SK-N-MC (cell line): ENCODE measurements at regions not wholly inside any gene's neighbourhood (a gene's known extent, or its start where the extent isn't known, plus 50 kb on each side); places are given as distances from the start of the nearest gene placed in this dataset.
"Not testable (repeated sequence)": the region's sequence is repeated elsewhere in the genome, so short reads cannot be mapped to it uniquely, and the experiment has no call there.

Source experiments
- DNase-seq: peaks from one replicate; pipeline ENCODE4 v3.0.0-alpha.2; 2011; ENCODE audit warnings: low read depth, low spot score
- H3K27ac ChIP-seq: fragments of 200-600 bp; sonication (generic); 2 replicates; pipeline ENCODE4 v1.5.1; 2016; ENCODE audit warnings: mixed run types
- H3K36me3 ChIP-seq: fragments of 200-600 bp; sonication (generic); 2 replicates; pipeline ENCODE4 v1.6.1; 2017; ENCODE audit warnings: antibody characterized with exemption, low read length, mixed read lengths; ENCODE audit not compliant: insufficient read depth
- H3K4me3 ChIP-seq: fragments of 200-600 bp; sonication (generic); 2 replicates; pipeline ENCODE4 v1.5.1; 2016
- H3K9ac ChIP-seq: fragments of 200-600 bp; sonication (generic); 2 replicates; pipeline ENCODE4 v1.8.0; 2017; ENCODE audit warnings: mixed run types, mixed read lengths; ENCODE audit not compliant: insufficient read length
- H3K9me3 ChIP-seq: fragments of 200-600 bp; sonication (generic); 2 replicates; pipeline ENCODE4 v1.6.1; 2017; ENCODE audit warnings: low read depth, mild to moderate bottlenecking, antibody characterized with exemption, low read length, moderate library complexity, mixed read lengths
- EZH2 ChIP-seq: fragments of 200-600 bp; sonication (generic); IDR thresholded peaks from one replicate; pipeline ENCODE4 v1.6.1; 2017; ENCODE audit warnings: antibody characterized with exemption
- FOXP2 ChIP-seq: optimal IDR thresholded peaks from 2 replicates; pipeline ENCODE3; 2011; ENCODE audit warnings: mild to moderate bottlenecking, moderate library complexity; ENCODE audit not compliant: insufficient read depth; ENCODE audit errors: extremely low read length, control extremely low read depth
- POLR2AphosphoS5 ChIP-seq: IDR thresholded peaks from 2 replicates; pipeline ENCODE4 v1.6.1; 2012; ENCODE audit warnings: mild to moderate bottlenecking, low read depth, low read length, borderline replicate concordance

DNA sequence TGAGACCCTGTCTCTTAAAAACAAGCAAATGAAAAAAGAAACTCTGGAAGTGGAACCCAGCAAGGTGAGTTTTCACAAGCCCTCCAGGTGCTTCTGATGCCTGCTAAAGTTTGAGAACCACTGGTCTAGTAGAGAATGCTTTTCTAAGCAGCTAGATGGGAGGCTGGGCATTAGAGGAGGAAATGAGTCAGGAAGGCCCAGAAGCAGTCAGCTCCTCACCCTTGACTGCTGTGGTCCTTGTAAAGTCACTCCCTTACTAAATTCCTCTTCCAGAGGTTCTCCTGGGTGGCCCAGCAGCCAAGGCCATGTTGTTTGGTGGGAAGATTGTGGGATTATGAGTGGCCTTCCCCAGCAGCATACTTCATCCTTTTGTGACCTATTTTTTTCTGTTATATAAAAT, 52.0 kb upstream of the FYN start:
- H3K9me3 ChIP-seq, result no peaks in the 10 kb centered on the region
- H3K9ac ChIP-seq, result no peak overlapping the region
- TF ChIP-seq EZH2 (no peak), FOXP2 (no peak), POLR2AphosphoS5 (no peak)
- no peaks in the 10 kb centered on the region for H3K36me3 ChIP-seq
- H3K4me3 ChIP-seq, result no peak overlapping the region
- no peak overlapping the region for H3K27ac ChIP-seq
- DNase-seq, result no peak

DNA sequence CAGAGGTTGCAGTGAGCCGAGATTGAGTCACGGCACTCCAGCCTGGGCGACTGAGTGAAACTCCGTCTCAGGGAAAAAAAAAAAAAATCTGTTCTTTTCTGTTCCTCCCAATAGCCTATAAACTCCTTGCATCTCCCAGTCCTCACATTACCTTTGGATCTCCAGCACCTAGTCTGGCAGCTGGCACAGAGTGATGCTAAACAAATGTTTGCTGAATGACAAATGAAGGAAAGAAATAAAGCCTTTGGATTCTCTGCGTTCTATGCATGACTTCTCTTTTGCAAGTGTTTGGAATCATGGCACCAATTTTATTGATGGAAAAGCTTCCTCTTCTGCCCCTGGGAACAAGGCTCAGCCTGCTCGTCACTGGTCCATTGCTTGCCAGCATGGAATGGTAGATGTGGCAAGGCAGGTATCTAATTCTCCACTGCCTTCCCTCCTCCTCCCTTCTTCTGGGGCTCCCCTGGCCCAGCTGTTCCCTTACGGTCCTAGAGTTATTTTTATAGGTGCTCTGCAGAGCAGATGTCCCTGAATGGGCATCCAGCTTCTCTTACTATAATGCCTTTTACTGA, 53.6 kb upstream of the FYN start:
- no peak for DNase-seq
- Histone ChIP-seq H3K27ac (no peak overlapping the region), H3K36me3 (no peaks in the 10 kb centered on the region), H3K4me3 (no peak overlapping the region), H3K9ac (no peak overlapping the region), H3K9me3 (no peaks in the 10 kb centered on the region)
- TF ChIP-seq FOXP2 (no peak), EZH2 (no peak), POLR2AphosphoS5 (no peak)

- Histone ChIP-seq H3K27ac (no peak overlapping the region), H3K9ac (no peak overlapping the region), H3K9me3 (no peaks in the 10 kb centered on the region), H3K4me3 (no peak overlapping the region), H3K36me3 (no peaks in the 10 kb centered on the region)
- DNase-seq, result no peak
- TF ChIP-seq POLR2AphosphoS5 (no peak), EZH2 (no peak), FOXP2 (no peak)
These were observed 54.1 kb upstream of the FYN start for GRCh38 chr6:111927321-111927720.

DNA sequence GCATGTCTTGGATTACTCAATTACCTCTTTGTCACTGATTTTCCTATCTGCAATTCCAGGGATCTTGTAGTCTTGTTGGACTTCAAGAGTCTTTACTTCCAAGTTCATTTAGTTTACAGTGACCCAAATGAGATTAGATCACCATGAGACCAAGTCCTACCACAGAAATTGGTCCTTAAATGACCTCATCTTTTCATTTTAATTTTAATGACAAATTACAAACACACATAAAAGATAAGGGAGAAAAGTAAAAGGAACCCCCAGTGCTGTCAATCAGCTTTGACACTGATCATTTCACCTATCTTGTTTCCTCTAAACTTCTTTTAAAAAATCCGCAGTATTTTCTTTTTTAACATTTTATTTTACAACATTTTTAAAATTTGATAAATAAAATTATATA, 54.9 kb upstream of the FYN start:
- Histone ChIP-seq H3K4me3 (no peak overlapping the region), H3K27ac (peak overlapping the region; percentile 30; the same call in 1 of the 2 replicates), H3K9ac (peak overlapping the region; percentile 36), H3K36me3 (no peaks in the 10 kb centered on the region), H3K9me3 (no peaks in the 10 kb centered on the region)
- no peak for DNase-seq
- no peak for TF ChIP-seq POLR2AphosphoS5
- TF ChIP-seq EZH2, result no peak
- no peak for TF ChIP-seq FOXP2

GRCh38 chr6:111934611-111935010, 61.4 kb upstream of the FYN start:
- H3K27ac ChIP-seq, DNase-seq, H3K9me3 ChIP-seq, H3K4me3 ChIP-seq, H3K9ac ChIP-seq, H3K36me3 ChIP-seq: not testable (repeated sequence)

DNA sequence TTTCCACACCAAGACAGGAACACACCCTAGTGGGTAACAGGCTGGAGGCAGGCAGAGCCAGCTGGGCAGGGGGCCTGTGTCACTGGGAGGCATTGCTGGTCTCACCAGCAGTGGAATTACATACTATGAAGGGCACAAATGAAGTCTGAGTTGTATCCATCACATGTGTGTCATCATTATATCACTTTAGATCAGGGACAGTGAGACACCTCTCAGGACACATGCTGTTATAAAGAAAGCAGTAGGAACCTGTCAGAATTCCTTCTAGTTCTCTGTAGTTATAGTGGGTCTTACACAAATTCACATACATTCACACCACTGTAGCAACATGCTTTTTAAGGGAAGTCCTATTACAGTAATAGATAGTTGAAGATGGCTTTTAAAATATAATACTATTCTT, 63.5 kb upstream of the FYN start:
- H3K4me3 ChIP-seq, result peak overlapping the region; percentile 2

DNA sequence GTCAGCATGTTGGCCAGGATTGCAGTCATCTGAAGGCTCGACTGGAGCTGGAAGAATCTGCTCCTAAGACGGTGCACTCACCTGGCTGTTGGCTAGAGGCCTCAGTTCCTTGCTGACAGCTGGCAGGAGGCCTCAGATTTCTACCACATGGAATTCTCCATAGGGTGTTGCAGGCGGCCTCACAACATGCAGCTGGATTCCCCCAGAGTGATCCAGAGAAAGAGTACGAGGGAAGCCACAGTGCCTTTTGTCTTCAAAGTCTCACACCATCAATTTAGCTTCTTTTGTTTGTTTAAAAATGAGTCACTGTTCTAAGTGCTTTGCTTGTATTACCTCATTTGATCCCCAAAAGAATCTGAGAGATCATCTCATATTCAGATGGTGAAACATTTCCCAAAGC, 65.5 kb upstream of the FYN start:
- DNase-seq, result no peak
- H3K9ac ChIP-seq, result no peak overlapping the region
- H3K36me3 ChIP-seq, result no peaks in the 10 kb centered on the region
- no peak overlapping the region for H3K4me3 ChIP-seq
- TF ChIP-seq POLR2AphosphoS5 (no peak), EZH2 (no peak), FOXP2 (no peak)
- no peak overlapping the region for H3K27ac ChIP-seq
- H3K9me3 ChIP-seq, result peaks cover 8% of the 10 kb centered on the region; the same call in 1 of the 2 replicates

More for the DNA sequence above, 63.5 kb upstream of the FYN start:
- DNase-seq, result no peak
- no peaks in the 10 kb centered on the region for H3K36me3 ChIP-seq
- TF ChIP-seq FOXP2 (no peak), POLR2AphosphoS5 (no peak), EZH2 (no peak)
- peak overlapping the region; percentile 25 for H3K9ac ChIP-seq
- no peaks in the 10 kb centered on the region for H3K9me3 ChIP-seq
- peak overlapping the region; percentile 93 for H3K27ac ChIP-seq

DNA sequence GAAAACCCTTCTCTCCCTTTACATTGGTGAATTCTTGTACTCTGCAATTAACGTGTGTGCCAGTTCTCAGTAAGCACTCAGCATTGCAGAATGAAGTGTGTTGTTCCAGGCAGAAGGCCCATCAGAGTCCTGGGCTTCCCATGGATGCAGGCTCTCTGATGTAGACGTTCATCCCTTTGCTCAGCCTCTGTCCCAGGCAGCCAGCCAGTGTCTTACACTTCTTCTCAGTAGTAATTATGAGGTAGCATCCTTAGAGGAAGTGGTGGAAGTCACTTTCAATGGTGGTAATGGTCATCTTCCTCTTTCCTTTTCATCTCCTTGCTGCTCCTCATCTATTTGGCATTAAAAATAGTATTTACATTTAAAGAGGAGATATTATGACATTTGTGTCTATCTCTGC, 66.7 kb upstream of the FYN start:
- no peak for DNase-seq
- TF ChIP-seq EZH2, result no peak
- no peak for TF ChIP-seq POLR2AphosphoS5
- TF ChIP-seq FOXP2, result no peak
- H3K9me3 ChIP-seq, result peaks cover 8% of the 10 kb centered on the region; the same call in 1 of the 2 replicates
- H3K36me3 ChIP-seq, result no peaks in the 10 kb centered on the region
- H3K9ac ChIP-seq, result no peak overlapping the region
- H3K27ac ChIP-seq, result no peak overlapping the region
- H3K4me3 ChIP-seq, result no peak overlapping the region

DNA sequence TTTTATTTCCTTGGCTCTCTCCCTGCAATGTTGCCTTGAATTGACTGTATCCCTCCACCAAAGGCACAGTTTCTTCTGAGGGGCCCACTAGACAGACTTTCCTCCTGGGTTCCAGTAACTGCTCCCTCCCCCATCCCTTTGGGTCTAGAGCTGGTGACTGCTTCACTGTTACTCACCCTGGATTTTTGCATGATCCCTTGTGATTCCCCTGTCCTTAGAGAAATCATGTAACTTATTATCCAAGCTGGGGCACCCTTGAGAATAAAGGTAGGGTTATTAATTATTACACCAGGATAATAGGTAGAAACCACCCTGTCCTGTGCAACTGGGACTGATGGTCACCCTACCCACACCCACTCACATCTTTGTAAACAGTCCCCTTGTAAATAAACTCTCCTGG, 67.5 kb upstream of the FYN start:
- DNase-seq, result no peak
- TF ChIP-seq FOXP2 (no peak), EZH2 (no peak), POLR2AphosphoS5 (no peak)
- Histone ChIP-seq H3K27ac (no peak overlapping the region), H3K9me3 (peaks cover 8% of the 10 kb centered on the region; the same call in 1 of the 2 replicates), H3K4me3 (no peak overlapping the region), H3K9ac (no peak overlapping the region), H3K36me3 (no peaks in the 10 kb centered on the region)
